Neutrophil (primary cell): ENCODE measurements at regions not wholly inside any gene's neighbourhood (a gene's known extent, or its start where the extent isn't known, plus 50 kb on each side); places are given as distances from the start of the nearest gene placed in this dataset.
"Not testable (repeated sequence)": the region's sequence is repeated elsewhere in the genome, so short reads cannot be mapped to it uniquely, and the experiment has no call there.

ENCODE experiments used
- H3K27ac ChIP-seq: fragments of 200-600 bp; sonication (generic); 2 replicates; pipeline ENCODE4 v1.5.1; 2016; ENCODE audit warnings: mild to moderate bottlenecking, moderate library complexity
- H3K27me3 ChIP-seq: fragments of 200-600 bp; sonication (generic); 2 replicates; pipeline ENCODE4 v1.6.0; 2016; ENCODE audit warnings: mild to moderate bottlenecking
- H3K36me3 ChIP-seq: fragments of 200-600 bp; sonication (generic); 2 replicates; pipeline ENCODE4 v1.5.1; 2017
- H3K4me1 ChIP-seq, 2 experiments: fragments of 200-600 bp in 1 of 2; sonication (generic) in 1 of 2; 1 replicate in 1 of 2; 2 replicates in 1 of 2; pipeline versions ENCODE4 v1.5.1 to v1.6.1; 2013 to 2016; ENCODE audit warnings: low read depth in 1 of 2, low read length in 1 of 2, mild to moderate bottlenecking in 1 of 2, moderate library complexity in 1 of 2; ENCODE audit not compliant: control insufficient read depth in 1 of 2, insufficient read depth in 1 of 2
- H3K4me3 ChIP-seq, 2 experiments: fragments of 200-600 bp in 1 of 2; sonication (generic) in 1 of 2; 1 replicate in 1 of 2; 2 replicates in 1 of 2; pipeline ENCODE4 v1.5.1; 2013 to 2016; ENCODE audit warnings: low read depth in 1 of 2, low read length in 1 of 2, mild to moderate bottlenecking in 1 of 2, moderate library complexity in 1 of 2
- H3K9me3 ChIP-seq: fragments of 200-600 bp; sonication (generic); 2 replicates; pipeline ENCODE4 v1.5.1; 2016
- TF ChIP-seq, protein P1 (sequence below): fragments of 200-600 bp; sonication (generic); IDR thresholded peaks from 2 replicates; pipeline ENCODE4 v1.5.1; 2016; ENCODE audit warnings: antibody characterized with exemption

DNA sequence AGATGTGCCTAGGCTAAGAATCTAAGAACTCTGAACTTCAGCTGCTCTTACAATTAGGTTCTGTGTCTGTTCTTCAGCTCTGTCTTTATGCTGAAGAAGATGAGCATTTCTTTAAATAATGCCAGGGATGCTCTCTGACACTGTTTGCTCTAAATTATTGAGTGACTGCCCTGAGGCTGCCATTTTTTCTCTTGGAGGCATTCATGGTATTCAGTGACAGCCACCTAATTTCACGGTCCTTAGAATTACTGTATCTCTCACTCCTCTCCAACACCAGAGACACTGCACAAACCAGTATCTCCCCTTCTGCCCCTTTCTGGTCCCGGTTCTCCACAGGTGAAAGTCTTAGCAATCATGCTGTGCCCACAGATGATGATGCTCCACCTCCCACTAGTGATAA is 123.6 kb upstream of the MPHOSPH6 start:
- Histone ChIP-seq H3K27me3 (no peaks in the 10 kb centered on the region), H3K4me1 (no peaks in the 10 kb centered on the region), H3K9me3 (no peaks in the 10 kb centered on the region), H3K27ac (no peak overlapping the region), H3K4me3 (no peak overlapping the region), H3K36me3 (no peaks in the 10 kb centered on the region)
- TF ChIP-seq, protein P1, sequence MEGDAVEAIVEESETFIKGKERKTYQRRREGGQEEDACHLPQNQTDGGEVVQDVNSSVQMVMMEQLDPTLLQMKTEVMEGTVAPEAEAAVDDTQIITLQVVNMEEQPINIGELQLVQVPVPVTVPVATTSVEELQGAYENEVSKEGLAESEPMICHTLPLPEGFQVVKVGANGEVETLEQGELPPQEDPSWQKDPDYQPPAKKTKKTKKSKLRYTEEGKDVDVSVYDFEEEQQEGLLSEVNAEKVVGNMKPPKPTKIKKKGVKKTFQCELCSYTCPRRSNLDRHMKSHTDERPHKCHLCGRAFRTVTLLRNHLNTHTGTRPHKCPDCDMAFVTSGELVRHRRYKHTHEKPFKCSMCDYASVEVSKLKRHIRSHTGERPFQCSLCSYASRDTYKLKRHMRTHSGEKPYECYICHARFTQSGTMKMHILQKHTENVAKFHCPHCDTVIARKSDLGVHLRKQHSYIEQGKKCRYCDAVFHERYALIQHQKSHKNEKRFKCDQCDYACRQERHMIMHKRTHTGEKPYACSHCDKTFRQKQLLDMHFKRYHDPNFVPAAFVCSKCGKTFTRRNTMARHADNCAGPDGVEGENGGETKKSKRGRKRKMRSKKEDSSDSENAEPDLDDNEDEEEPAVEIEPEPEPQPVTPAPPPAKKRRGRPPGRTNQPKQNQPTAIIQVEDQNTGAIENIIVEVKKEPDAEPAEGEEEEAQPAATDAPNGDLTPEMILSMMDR: no peak

- H3K4me1 ChIP-seq: no peaks in the 10 kb centered on the region
- no peaks in the 10 kb centered on the region for H3K9me3 ChIP-seq
- TF ChIP-seq, protein P1: no peak
- no peak overlapping the region for H3K4me3 ChIP-seq
- no peaks in the 10 kb centered on the region for H3K36me3 ChIP-seq
- no peaks in the 10 kb centered on the region for H3K27me3 ChIP-seq
- H3K27ac ChIP-seq: no peak overlapping the region
Observed at GRCh38 chr16:82287937-82288336, 117.9 kb upstream of the MPHOSPH6 start.

- Histone ChIP-seq H3K4me1 (no peaks in the 10 kb centered on the region), H3K9me3 (no peaks in the 10 kb centered on the region), H3K4me3 (no peak overlapping the region), H3K27ac (no peak overlapping the region), H3K27me3 (no peaks in the 10 kb centered on the region), H3K36me3 (no peaks in the 10 kb centered on the region)
- TF ChIP-seq, protein P1: no peak
Observed at GRCh38 chr16:82282662-82283061, 112.6 kb upstream of the MPHOSPH6 start.

DNA sequence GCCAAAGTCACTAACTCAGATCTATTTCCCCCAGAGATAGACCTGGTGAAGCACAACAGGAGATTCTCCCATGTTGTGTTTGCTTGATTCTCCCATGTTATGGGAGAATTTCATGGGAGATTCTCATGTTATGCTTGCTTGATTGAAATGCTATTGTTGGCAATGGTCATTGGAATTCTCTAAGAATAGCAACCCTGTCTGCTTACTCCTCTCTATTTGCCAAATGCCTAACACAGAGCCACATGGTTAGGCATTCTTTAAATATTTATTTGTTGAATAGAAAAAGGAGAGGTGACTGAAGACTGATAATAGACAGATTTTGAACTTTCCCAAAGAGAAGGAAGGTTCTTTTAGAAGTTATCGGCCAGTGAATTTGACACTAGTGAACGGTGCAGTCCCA is 111.5 kb upstream of the MPHOSPH6 start:
- TF ChIP-seq, protein P1: no peak
- H3K36me3 ChIP-seq: no peaks in the 10 kb centered on the region
- no peak overlapping the region for H3K27ac ChIP-seq
- no peaks in the 10 kb centered on the region for H3K4me1 ChIP-seq
- no peaks in the 10 kb centered on the region for H3K9me3 ChIP-seq
- H3K4me3 ChIP-seq: no peak overlapping the region
- no peaks in the 10 kb centered on the region for H3K27me3 ChIP-seq

- H3K27ac ChIP-seq: no peak overlapping the region
- H3K27me3 ChIP-seq: no peaks in the 10 kb centered on the region
- TF ChIP-seq, protein P1: no peak
- no peaks in the 10 kb centered on the region for H3K36me3 ChIP-seq
- no peak overlapping the region for H3K4me3 ChIP-seq
- no peaks in the 10 kb centered on the region for H3K9me3 ChIP-seq
- no peaks in the 10 kb centered on the region for H3K4me1 ChIP-seq
Observed at GRCh38 chr16:82280867-82281266, 110.8 kb upstream of the MPHOSPH6 start.

- not testable (repeated sequence) for H3K4me1 ChIP-seq, H3K36me3 ChIP-seq, H3K9me3 ChIP-seq, H3K27me3 ChIP-seq, H3K4me3 ChIP-seq, H3K27ac ChIP-seq
Observed at GRCh38 chr16:82275349-82275748, 105.3 kb upstream of the MPHOSPH6 start.
